Right lobe of liver (tissue), 6 donors: ENCODE measurements at regions not wholly inside any gene's neighbourhood (a gene's known extent, or its start where the extent isn't known, plus 50 kb on each side); places are given as distances from the start of the nearest gene placed in this dataset.

ENCODE experiments used
- ATAC-seq, 4 donors: fragments of 200-7000 bp; cut with Tn5 transposase; one replicate each; pipeline ENCODE4 v1.9.1; 2020; ENCODE audit warnings: mild to moderate bottlenecking in 4 of 4, moderate library complexity in 4 of 4
- DNase-seq, 3 donors: peaks; one replicate each; pipeline ENCODE4 v3.0.0-alpha.2; 2020
- H3K27ac ChIP-seq, 3 donors: fragments of 200-600 bp; one replicate each; pipeline ENCODE4 v1.8.0; 2022
- H3K27me3 ChIP-seq, 2 donors: fragments of 200-600 bp; one replicate each; pipeline ENCODE4 v1.8.0; 2022
- H3K36me3 ChIP-seq, 4 donors: fragments of 200-600 bp; sonication (generic) in 1 of 4; one replicate each; pipeline versions ENCODE4 v1.5.1 to v1.8.0; 2017 to 2022; ENCODE audit warnings: control low read depth in 1 of 4
- H3K4me1 ChIP-seq, 4 donors: fragments of 200-600 bp; sonication (generic) in 1 of 4; one replicate each; pipeline versions ENCODE4 v1.5.1 to v1.8.0; 2017 to 2022; ENCODE audit warnings: control low read depth in 1 of 4
- H3K4me3 ChIP-seq, 3 donors: fragments of 200-600 bp; one replicate each; pipeline ENCODE4 v1.8.0; 2022
- H3K9me3 ChIP-seq, 4 donors: fragments of 200-600 bp; sonication (generic) in 1 of 4; one replicate each; pipeline versions ENCODE4 v1.5.1 to v1.8.0; 2017 to 2022; ENCODE audit warnings: control low read depth in 1 of 4
- CTCF ChIP-seq, 4 donors: fragments of 200-600 bp in 3 of 4; fragments of 450-650 bp in 1 of 4; IDR thresholded peaks; one replicate each; pipeline versions ENCODE4 v1.5.1 to v1.8.0; 2016 to 2022; ENCODE audit warnings: antibody characterized with exemption in 4 of 4, mild to moderate bottlenecking in 2 of 4
- POLR2A ChIP-seq: fragments of 450-650 bp; IDR thresholded peaks from one replicate; pipeline ENCODE4 v1.6.1; 2017; ENCODE audit warnings: antibody characterized with exemption, mild to moderate bottlenecking
- WGBS: methylation state at CpG from one replicate; pipeline ENCODE4 v1.1.6; 2018; ENCODE audit warnings: low coverage, low lambda C conversion rate; ENCODE audit not compliant: insufficient coverage; ENCODE audit errors: missing lambda C conversion rate; 5-methylcytosine and 5-hydroxymethylcytosine counted together
- intact Hi-C, 2 donors: fragments of 100-400 bp; cut with DNase I; formaldehyde crosslinking; loops; one replicate each; pipeline versions ENCODE4 v1.11.2 to v1.14.1; 2022
- donor health status: DM: no; HTN: yes; CAD: no.
- donor health status: DM: no; HTN: no; CAD: no.
- donor health status: DM: no; HTN: no; CAD: no.
- donor health status: DM: no; HTN: yes; CAD: no.
- donor health status: DM: no; HTN: yes; CAD: no.

GRCh38 chr2:175476948-175477347, 295.4 kb upstream of the ATP5MC3 start:
- peak in 1 of 4 donors; percentile 25 for ATAC-seq
- H3K27me3 ChIP-seq = no peaks in the 10 kb centered on the region
- WGBS = 59% methylated on average over 7 of the region's 8 CpGs
- DNase-seq = no peak
- no peak overlapping the region for H3K4me3 ChIP-seq
- intact Hi-C loops = no loop called here
- no peak for TF ChIP-seq CTCF (IDR thresholded peaks at IDR 0.05)
- TF ChIP-seq POLR2A = no peak
- H3K36me3 ChIP-seq = no peaks in the 10 kb centered on the region
- H3K27ac ChIP-seq = no peak overlapping the region
- no peaks in the 10 kb centered on the region for H3K4me1 ChIP-seq
- no peaks in the 10 kb centered on the region for H3K9me3 ChIP-seq

GRCh38 chr2:175476374-175476773, 294.9 kb upstream of the ATP5MC3 start:
- no peaks in the 10 kb centered on the region for H3K9me3 ChIP-seq
- H3K36me3 ChIP-seq = no peaks in the 10 kb centered on the region
- ATAC-seq = peak in 3 of 4 donors; percentile 13 to 66 (median 29)
- H3K27ac ChIP-seq = no peak overlapping the region
- intact Hi-C loops = no loop called here
- no peaks in the 10 kb centered on the region for H3K27me3 ChIP-seq
- H3K4me1 ChIP-seq = no peaks in the 10 kb centered on the region
- DNase-seq = no peak
- 80% methylated on average over 1 of the region's 1 CpG for WGBS
- no peak overlapping the region for H3K4me3 ChIP-seq
- TF ChIP-seq CTCF (IDR thresholded peaks at IDR 0.05) = no peak

GRCh38 chr2:175475130-175475529, 293.6 kb upstream of the ATP5MC3 start:
- no peaks in the 10 kb centered on the region for H3K9me3 ChIP-seq
- no peak for TF ChIP-seq CTCF (IDR thresholded peaks at IDR 0.05)
- no peak for TF ChIP-seq POLR2A
- ATAC-seq (no peak), DNase-seq (no peak)
- no peaks in the 10 kb centered on the region for H3K27me3 ChIP-seq
- intact Hi-C loops = no loop called here
- H3K4me3 ChIP-seq = no peak overlapping the region
- no peak overlapping the region for H3K27ac ChIP-seq
- 98% methylated on average over 6 of the region's 6 CpGs for WGBS
- H3K4me1 ChIP-seq = no peaks in the 10 kb centered on the region
- H3K36me3 ChIP-seq = no peaks in the 10 kb centered on the region

GRCh38 chr2:175468431-175469098, 287.1 kb upstream of the ATP5MC3 start:
- Histone ChIP-seq H3K4me1 (no peaks in the 10 kb centered on the region), H3K27me3 (no peaks in the 10 kb centered on the region), H3K36me3 (no peaks in the 10 kb centered on the region), H3K27ac (no peak overlapping the region), H3K9me3 (no peaks in the 10 kb centered on the region), H3K4me3 (no peak overlapping the region)
- 51% methylated on average over 7 of the region's 7 CpGs for WGBS
- no peak for TF ChIP-seq POLR2A
- no peak for TF ChIP-seq CTCF (IDR thresholded peaks at IDR 0.05)
- ATAC-seq = no peak
- intact Hi-C loops = no loop called here
- DNase-seq = no peak

- no peak for TF ChIP-seq POLR2A
- no peak for TF ChIP-seq CTCF (IDR thresholded peaks at IDR 0.05)
- no peak for DNase-seq
- H3K27ac ChIP-seq = no peak overlapping the region
- H3K4me1 ChIP-seq = no peaks in the 10 kb centered on the region
- no peaks in the 10 kb centered on the region for H3K9me3 ChIP-seq
- H3K4me3 ChIP-seq = no peak overlapping the region
- ATAC-seq = no peak
- H3K36me3 ChIP-seq = no peaks in the 10 kb centered on the region
- H3K27me3 ChIP-seq = no peaks in the 10 kb centered on the region
- intact Hi-C loops = no loop called here
These were observed 283.6 kb upstream of the ATP5MC3 start for GRCh38 chr2:175465101-175465500.
